Ammon's horn (tissue), 1 donor: ENCODE measurements at regions not wholly inside any gene's neighbourhood (a gene's known extent, or its start where the extent isn't known, plus 50 kb on each side); places are given as distances from the start of the nearest gene placed in this dataset.
"Not testable (repeated sequence)": the region's sequence is repeated elsewhere in the genome, so short reads cannot be mapped to it uniquely, and the experiment has no call there.

Source experiments
- DNase-seq: peaks from one replicate; pipeline ENCODE4 v3.0.0-alpha.2; 2016; ENCODE audit warnings: low spot score

GRCh38 chr11:39809833-39810232 is 1649.6 kb downstream of the LRRC4C start:
- DNase-seq, result no peak

GRCh38 chr11:39807904-39808303 is 1651.5 kb downstream of the LRRC4C start:
- DNase-seq, result no peak

- no peak for DNase-seq
These were observed 1652.8 kb downstream of the LRRC4C start for GRCh38 chr11:39806652-39807051.

- no peak for DNase-seq
These were observed 1655.2 kb downstream of the LRRC4C start for GRCh38 chr11:39804271-39804670.

GRCh38 chr11:39786682-39787081 is 1672.8 kb downstream of the LRRC4C start:
- DNase-seq, result no peak

DNA sequence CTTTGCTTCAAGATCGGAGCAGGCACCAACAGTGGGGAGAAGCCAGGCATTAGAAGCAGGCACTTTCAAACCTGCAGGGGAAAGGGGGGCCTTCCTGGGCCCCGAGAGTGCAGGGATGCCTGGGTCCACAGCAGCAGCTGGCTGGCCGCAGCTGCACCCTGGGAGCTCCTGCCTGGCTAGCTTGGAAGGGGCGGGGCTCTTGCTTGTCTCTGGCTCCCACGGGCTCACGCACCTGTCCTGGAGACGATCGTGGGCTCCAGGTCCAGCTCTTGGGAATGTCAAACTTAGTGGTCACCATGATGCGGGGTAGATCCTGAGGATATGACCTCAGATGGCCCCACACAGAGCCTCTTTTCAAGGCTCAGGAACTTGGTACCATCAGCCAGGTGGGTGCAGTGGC is 1673.2 kb downstream of the LRRC4C start:
- no peak for DNase-seq

GRCh38 chr11:39784873-39785272 is 1674.6 kb downstream of the LRRC4C start:
- DNase-seq, result no peak

DNA sequence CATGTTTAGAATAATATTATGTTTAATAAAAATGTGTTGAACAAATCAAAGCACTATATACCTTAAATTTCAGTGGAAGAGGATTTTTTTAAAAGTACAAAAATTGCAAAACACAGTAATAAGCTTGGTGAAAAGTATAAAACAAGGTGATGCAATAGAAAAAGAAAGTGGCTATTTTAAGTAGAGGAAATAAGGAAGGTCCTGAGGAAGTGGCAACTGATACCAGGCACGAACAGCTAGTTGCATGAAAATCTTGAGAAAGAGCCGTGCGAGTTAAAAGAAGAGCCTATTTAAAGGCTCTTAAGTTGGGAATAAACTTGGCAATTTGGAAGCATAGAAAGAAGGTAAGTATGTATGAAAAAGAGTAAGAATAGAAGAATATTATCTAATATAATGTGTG is 1679.3 kb downstream of the LRRC4C start:
- DNase-seq, result no peak

DNA sequence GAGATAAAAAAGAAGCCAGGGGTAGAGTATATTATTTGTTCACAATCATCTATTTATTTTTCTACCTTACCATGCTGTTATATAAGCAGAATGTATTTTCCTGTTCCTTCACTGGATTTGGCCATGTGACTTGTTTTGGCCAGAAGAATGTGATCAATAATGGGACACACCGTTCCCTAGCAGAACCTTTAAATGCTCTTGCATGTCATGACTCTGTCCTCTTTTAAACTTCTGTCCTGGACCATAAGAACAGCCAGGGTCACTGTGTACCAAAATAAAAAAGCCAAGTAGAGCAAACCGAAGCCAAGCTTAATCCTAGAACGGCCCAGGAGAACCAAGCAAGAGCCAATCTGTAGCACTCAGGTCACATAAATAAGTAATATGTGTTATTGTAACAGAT is 1682.4 kb downstream of the LRRC4C start:
- DNase-seq, result no peak

DNA sequence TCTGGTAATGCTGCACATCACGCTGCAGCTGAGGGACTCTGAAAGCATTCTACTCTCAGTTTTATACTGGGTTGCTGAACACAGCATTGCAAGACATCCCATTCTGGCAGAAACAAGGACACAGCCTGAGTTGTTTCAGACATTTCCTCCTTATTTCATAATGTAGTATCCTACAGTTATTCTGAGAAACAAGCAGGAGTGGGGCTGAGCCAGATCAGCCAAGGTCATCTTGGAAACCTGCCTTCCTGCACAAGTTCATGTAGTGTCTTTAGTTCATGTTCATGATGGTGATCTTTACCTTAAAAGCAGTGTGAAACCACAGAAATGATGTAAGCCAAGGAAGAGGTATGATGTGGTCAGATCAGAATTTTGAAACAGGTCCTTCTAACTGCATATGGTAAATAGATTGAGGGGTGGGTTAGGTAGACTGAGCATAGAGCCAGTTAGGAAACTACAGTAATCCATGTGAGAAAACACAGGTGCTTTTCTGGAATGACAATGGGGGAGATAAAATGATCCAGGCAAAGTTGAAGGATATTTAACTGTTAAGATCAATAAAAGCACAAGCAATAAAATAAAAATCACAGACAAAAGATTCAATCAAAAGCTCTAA is 1686.8 kb downstream of the LRRC4C start:
- DNase-seq, result no peak

DNA sequence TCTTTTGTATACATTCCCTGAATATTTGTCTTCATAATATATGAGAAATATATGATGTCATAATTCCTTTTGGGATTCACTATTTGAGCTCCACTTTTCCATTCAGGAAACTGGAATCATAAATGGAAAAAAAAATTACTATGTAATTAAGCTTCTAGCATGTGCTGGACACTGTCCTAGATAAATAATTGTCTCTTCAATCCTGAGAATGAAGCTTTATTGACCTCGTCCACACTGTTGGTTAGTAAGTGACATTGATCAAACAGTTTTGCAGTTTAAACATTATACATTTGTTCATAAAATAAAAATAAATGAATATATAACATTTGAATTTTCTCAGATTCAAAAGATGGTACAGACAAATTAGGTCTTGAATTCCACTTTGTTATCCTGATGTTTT is 1691.2 kb downstream of the LRRC4C start:
- DNase-seq, result no peak

- no peak for DNase-seq
These were observed 1714.1 kb downstream of the LRRC4C start for GRCh38 chr11:39745401-39745800.

DNA sequence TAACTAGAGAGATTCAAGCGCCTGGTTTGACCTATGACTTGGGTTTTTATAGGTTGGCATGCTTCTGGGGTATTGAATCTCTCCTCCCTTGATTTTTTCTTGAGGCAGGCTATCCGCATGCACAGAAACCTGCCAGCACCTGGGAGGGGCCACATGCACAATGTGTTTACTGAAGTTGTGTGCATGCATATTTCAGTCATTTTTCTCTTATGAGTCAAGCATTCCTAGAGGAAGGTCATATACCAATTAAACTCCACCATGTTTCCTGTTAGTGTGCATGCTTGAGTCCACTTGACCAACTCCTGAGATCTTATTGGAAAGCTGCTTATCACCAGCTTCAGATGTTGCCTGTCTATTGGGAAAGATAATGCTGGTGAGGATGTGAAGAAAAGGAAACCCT is 1718.4 kb downstream of the LRRC4C start:
- no peak for DNase-seq

- DNase-seq, result not testable (repeated sequence)
These were observed 1723.1 kb downstream of the LRRC4C start for GRCh38 chr11:39736351-39736750.

- DNase-seq, result no peak
These were observed 1727.5 kb downstream of the LRRC4C start for GRCh38 chr11:39732001-39732400.

GRCh38 chr11:39725081-39725480 is 1734.4 kb downstream of the LRRC4C start:
- DNase-seq, result no peak

DNA sequence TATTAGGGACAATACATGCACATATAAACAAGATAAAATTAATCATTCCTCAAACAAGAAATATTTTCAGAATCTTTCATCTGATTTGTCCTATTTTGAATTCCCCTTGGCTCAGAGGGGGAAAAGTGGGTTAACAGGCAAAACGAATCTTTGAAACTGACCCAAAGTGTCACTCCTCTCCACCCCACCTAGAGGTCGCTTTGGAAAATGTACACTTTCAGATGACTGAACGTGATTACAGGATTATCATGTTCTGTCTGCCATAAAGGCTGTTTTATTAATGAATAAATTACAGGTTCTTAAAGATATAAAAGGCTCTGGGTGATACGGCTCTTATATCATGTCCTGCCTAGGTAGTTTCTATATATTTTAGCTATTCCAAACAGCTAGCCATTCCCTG is 1735.0 kb downstream of the LRRC4C start:
- no peak for DNase-seq

DNA sequence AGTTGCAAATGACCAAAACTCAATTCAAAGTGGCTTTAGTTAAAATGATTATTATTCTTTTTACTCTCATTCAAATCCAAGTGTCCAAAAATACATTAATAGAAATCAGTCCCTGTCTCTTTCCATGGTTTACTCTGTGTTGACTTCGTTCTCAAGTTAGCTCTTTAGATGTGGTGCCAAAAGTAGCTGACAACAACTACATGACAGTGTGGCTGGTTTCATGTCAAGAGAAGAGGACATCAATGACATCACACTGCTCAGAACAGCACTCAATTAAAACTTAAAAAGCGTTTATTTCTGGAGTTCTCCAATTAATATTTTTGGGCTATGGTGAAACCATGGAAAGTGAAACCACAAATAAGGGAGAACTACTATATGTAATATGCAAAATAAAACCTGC is 1746.9 kb downstream of the LRRC4C start:
- DNase-seq, result no peak

DNA sequence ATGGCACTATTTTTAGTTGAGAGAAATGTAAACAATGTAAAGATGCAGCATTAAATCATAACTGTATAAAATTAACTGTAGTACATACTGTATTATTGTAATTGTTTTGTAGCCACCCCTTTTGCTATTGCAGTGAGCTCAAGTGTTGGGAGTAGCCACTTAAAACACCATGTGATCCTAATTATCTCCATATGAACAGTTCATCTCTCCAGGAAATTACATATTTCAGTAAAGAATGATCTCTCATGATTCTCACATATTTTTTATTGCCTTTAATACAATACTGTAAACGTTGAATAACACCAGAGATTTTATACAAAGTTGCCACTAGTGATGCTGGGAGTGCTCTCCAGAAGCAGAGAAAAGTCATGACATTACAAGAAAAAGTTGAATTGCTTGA is 1768.6 kb downstream of the LRRC4C start:
- no peak for DNase-seq

GRCh38 chr11:39683951-39684554 is 1775.4 kb downstream of the LRRC4C start:
- no peak for DNase-seq

DNA sequence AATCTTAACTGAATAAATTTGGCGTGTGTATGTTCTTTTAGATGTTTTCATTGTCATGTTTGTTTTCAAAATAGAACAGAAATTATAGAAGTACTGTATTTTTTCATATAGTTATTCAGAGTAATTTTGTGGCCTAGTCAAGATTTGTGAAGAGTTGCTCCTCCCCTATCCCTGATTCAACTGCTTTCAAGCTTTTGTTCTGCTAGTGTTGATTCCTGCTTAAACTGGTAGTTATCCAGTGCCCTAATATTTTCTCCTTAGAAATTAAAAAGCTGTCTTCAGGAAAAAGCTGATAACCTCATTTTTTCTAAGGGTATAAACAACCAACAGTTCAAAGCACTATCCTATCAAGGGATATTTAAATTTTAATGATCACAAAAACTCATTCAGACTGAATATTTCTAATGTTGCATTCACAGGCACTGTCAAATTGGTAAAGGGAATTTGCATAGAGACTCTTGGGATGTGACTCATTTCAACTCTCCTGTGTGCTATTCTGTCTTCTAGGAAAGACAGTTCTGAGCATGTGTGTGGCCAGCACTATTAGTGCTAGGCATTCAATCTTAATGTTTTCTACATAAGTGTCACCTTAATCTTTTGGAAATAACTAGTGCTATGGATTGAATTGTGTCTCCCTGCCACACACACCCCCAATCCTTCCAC is 1776.0 kb downstream of the LRRC4C start:
- no peak for DNase-seq

DNA sequence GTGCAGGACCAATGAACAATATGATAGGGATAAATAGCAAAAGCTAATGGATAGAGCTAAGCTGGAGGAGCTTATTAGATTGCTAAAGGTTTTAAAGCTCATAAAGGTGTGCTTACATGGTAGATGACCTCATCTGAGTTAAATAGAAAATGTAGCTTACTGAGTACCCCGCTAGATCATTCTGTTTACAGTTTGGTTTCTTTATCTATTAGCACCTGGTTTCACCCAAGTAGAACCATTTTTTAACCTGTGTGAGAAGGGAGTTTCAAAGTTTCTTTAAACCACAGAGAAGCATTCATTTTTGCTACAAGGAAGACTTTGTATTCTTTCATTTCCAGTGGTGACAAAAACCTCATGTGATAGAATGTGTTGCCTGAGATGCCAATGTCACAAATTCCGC is 1778.0 kb downstream of the LRRC4C start:
- DNase-seq, result no peak

GRCh38 chr11:39678996-39679395 is 1780.5 kb downstream of the LRRC4C start:
- DNase-seq, result no peak

DNA sequence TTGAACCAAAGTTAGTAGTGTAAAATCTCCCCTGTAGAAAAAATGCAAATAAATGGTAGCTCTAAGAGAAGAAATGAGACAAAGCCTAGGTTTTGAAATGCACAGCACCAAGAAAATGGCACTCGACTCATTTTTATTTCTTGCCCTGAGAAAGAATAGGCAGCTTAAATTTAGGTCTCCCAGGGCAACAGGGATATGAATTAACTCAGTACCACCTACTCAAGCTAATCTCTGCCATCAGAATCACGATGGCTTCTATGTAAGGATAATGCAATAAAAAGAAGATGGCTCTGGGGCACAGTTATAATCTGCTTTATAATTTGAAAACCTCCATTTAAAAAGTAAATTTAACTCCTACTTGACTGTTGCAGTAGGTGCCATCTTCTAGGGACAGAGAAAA is 1784.3 kb downstream of the LRRC4C start:
- peak; percentile 18 for DNase-seq
